ENCODE measurements at regions not wholly inside any gene's neighbourhood (a gene's known extent, or its start where the extent isn't known, plus 50 kb on each side); places are given as distances from the start of the nearest gene placed in this dataset.
"Not testable (repeated sequence)": the region's sequence is repeated elsewhere in the genome, so short reads cannot be mapped to it uniquely, and the experiment has no call there.

DNA sequence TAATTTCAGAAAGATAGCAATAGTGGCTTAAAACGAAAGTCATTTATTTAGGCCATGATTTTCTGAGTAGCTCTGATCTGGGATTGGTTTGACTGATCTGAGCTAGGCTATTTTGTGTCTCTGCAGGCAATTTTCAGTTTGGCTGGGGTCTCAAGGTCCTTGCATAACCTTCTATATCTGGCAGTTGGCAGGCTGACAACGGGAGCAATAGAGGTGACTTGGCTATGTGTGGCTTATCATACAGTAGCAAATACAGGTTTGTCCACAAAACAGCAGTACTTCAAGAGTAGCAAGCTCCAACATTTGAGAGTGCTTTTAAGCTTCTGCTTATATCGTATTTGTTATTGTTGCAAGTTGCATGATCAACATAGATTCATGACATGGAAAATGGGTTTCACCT lies 1167.3 kb upstream of the CELF2 start:
- DNase-seq (ENCODE audit: low spot score), result no peak

- no peak for DNase-seq (ENCODE audit: low spot score)
Observed at GRCh38 chr10:9851808-9852207, 1165.9 kb upstream of the CELF2 start.

DNA sequence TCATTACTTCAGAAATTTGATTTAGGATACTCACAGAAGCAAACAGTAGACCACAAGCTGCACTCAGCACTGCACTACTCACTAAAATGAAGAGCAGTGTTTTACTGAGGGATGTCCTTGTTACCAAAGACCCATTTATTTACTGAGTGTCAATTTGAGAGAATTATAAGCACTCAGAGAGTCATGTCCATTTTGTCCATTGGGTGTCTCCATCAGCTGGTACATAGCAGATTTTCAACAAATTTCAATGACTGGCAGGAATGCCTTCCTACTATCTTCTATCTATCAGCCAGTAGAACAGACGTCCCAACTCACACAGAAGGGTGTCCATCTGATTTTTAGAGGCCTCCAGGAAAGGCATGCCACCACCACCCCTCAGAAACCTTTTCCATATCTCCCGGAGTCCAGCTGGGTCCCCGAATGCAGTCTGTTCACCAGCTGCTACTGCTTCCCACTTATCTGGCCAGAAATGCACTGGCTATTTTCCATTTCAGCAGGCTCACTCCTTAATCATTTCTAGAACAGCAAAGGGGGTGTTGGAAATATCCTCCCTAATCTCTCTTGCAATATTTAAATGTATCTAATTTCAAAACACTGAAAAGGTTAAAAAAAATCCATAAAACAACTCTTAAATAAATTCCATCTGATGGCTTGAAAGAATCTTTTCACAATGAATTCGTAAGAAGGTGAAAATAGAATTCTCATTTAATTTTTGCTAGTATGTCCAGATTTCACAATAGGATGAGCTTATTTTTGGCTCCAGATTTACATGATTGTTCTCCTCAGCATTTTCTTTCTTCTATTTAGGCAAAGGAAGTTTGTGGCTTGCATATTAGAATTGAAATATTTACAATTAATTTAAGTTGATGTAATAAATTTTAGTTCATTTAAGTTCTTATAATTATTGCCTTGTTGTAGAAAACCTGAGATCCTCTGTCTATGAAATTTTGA lies 1164.0 kb upstream of the CELF2 start:
- no peak for DNase-seq (ENCODE audit: low spot score)

GRCh38 chr10:9855451-9855850 lies 1162.2 kb upstream of the CELF2 start:
- DNase-seq (ENCODE audit: low spot score), result not testable (repeated sequence)

- DNase-seq (ENCODE audit: low spot score), result no peak
Observed at GRCh38 chr10:9858816-9859215, 1158.9 kb upstream of the CELF2 start.

DNA sequence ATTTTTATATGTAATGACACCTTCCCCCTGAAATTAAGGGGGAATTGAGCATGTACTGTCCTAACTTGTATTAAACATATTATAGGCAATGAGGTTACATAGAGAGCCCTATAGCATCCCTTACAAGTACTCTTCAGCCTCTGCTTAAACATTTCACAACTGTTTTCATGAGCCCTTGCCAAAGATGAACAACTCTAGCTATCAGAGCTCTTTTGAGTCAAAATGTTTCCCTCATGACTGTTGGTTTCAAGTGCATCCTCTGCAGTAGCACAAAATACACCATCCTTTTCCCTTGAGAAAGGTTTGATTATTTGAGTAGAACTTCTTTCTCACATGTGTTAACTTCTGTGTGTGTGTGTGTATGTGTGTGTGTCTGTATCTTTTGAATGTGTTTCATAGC lies 1157.6 kb upstream of the CELF2 start:
- DNase-seq (ENCODE audit: low spot score), result no peak

- no peak for DNase-seq (ENCODE audit: low spot score)
Observed at GRCh38 chr10:9863559-9864121, 1154.0 kb upstream of the CELF2 start.

DNA sequence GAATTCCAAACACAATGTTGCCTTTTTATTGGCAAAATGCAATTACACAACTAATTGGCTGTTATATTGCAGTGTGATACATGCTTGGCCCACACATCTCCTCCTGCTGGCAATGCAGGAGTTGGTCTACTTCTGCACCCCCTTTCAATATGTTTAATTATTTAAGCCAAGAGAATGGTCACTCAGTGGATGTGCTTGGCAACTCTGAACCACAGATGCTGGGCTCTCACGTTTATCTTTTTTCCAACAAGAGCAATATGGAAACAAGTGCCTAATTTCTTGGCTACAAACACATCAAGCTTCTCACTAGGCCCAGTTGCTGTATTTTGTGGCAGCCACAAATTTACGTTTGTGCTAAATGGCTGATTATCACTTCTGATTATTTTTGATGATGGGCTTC lies 1149.2 kb upstream of the CELF2 start:
- DNase-seq (ENCODE audit: low spot score), result no peak

- DNase-seq (ENCODE audit: low spot score), result no peak
Observed at GRCh38 chr10:9869205-9869604, 1148.5 kb upstream of the CELF2 start.

DNA sequence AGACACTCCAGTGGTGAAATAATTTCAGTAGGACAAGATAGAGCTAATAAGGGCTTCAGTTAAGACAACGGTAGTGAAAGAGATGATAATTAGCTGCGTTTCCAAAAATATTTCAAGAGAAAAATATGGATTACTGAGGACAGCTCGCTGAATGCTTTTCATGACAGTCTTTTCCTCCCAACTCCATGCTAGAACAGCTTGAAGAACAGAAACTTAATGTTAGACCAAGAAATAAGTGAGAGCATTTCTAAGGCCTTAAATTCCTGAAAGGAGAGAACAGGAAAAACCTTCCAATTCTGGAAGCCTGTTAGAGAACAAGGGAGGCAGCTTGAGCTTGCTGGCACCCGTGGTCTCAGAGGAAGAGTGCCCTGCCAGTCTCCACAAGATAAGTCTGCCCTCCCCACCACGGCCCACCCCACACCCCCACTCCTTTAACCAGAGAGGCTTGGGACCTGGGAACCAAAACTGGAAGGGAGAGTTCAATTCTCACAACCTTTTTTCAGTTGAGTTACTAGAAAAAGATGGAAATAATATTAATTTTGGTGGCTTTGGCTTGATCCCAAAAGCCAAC lies 1148.0 kb upstream of the CELF2 start:
- no peak for DNase-seq (ENCODE audit: low spot score)

DNA sequence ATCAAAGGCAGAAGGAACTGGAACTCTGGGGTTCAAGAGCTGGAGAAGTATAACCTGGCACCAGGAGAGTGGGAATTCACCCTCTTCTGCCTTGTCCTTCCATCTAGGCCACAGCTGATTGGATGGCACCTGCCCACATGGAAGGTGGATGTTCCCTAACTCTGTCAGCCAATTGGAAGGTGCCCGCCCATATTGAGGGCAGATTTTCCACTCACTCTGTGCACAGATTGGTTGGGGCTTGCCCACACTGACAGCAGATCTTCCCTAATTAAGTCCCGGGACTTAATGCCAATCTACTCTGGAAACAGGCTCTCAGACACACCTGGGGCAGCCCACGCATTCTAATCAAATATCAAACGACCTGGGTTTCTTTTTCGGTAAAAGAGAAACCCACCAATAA lies 1142.3 kb upstream of the CELF2 start:
- no peak for DNase-seq (ENCODE audit: low spot score)

DNA sequence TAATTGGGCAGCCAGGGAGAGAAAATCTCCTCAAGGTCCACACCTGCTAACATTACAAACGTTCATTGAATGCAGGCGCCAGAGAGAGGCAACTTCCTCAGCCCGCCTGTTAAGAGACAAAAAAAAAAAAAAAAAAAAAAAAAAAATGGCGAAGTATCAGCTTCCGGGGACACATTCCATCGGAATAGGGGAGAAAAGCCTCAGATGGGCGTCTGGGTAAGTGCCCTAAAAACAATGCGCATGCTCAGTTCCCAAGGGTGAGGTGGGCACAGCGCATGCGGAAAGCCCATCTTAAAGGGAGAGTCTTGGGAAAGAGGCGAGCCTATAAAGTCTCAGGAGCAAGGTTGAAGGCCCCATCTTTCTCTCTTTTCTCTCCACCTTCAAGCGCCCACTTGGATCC lies 1139.7 kb upstream of the CELF2 start:
- DNase-seq (ENCODE audit: low spot score), result no peak

DNA sequence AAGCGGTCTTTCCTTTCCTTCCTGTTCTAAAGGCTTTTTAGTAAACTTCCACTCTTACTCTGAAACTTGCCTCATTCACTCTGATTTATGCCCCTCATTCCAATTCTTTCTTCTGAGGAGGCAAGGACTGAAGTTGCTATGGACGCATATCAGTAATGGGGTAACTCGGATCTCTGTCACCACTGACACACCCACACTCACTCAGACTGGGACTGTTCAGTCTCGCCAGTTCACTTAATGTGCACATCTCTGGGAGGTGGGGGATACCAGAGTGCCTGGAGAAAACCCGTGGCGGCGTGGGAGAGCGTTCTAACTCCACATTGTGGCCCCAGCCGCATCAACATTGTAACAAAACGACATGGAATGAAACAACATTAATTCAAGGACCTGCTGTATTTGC lies 1139.3 kb upstream of the CELF2 start:
- no peak for DNase-seq (ENCODE audit: low spot score)

DNA sequence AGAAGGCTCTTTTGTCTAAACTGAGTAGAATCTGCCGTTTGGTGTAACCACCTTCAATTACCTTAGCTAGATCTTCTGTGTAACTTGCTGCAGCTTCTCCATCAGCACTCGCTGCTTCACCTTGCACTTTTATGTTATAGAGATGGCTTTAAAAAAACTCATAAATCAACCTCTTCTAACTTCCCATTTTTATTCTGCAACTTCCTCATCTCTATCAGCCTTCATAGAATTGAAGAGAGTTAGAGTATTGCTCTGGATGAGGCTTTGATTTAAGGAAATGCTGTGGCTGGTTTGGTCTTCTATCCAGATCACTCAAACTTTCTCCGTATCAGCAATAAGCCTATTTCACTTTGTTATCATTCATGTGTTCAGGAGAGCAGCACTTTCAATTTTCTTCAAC lies 1131.9 kb upstream of the CELF2 start:
- no peak for DNase-seq (ENCODE audit: low spot score)

GRCh38 chr10:9886772-9887171 lies 1130.9 kb upstream of the CELF2 start:
- DNase-seq (ENCODE audit: low spot score), result no peak

GRCh38 chr10:9895453-9895852 lies 1122.2 kb upstream of the CELF2 start:
- no peak for DNase-seq (ENCODE audit: low spot score)

DNA sequence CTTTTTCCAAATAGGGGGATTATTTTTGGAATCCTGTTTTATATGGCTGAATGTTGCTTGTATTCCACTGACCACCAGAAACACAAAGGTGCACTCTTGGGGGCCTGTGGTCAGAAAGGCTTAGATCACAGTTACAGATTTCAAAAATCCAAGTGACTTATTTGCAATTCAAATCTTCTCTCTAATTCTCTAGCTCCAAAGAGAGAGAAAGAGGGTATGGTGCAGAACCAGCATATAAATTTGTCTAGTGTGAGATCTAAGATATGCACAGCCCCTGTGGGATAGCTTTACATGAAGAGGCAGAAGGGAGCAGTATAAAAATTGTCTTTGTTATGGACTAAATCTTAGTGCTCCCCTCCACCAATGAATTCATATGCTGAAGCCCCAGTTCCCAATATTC lies 1121.7 kb upstream of the CELF2 start:
- DNase-seq (ENCODE audit: low spot score), result no peak

DNA sequence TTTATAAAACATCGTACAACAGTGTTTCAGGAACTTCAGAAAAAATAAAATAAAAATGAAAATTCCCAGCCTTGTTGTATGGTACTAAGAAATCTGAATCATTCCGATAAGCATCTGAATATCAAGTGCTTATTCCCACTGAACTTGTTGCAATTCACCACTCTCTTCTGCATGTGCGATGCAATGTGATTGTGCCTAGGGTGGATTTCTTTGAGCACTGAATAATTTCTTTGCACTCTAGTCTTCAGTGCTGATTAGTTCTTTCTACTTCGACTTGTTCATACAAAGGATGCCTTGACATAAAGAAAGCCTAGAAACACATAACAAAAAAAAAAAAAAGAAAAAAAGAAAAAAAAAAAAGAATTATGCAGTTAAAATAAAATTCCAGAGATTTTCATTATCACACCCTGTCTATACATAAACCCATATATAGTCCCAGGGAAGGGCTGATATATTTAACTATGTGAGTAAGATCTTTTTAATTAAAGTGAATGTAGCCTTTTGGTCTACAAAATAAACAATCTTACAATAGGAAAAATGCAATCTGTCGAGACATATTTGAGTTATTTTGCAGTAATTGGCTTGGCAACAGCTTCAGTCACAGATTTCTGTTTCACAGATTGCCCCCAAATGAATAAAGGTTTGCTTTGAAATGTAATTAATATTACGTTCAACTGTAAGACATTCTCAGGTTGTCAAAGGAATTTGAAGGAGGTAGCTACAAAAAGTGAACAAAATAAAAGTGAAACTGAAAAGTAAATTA lies 1118.9 kb upstream of the CELF2 start:
- DNase-seq (ENCODE audit: low spot score), result no peak

GRCh38 chr10:9900751-9901150 lies 1116.9 kb upstream of the CELF2 start:
- no peak for DNase-seq (ENCODE audit: low spot score)

- no peak for DNase-seq (ENCODE audit: low spot score)
Observed at GRCh38 chr10:9901971-9902370, 1115.7 kb upstream of the CELF2 start.

DNA sequence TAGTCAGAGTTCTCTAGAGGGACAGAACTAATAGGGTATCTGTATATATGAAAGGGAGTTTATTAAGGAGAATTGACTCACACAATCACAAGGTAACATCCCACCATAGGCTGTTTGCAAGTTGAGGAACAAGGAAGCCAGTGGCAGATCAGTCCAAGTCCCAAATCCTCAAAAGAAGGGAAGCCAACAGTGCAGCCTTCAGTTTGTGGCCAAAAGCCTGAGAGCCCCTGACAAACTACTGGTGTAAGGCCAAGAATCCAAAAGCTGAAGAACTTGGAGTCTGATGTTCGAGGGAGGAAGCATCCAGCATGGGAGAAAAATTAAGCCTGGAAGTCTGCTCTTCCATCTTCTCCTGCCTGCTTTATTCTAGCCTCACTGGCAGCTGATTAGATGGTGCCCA lies 1107.2 kb upstream of the CELF2 start:
- no peak for DNase-seq (ENCODE audit: low spot score)

- no peak for DNase-seq (ENCODE audit: low spot score)
Observed at GRCh38 chr10:9911488-9911887, 1106.2 kb upstream of the CELF2 start.

All from SW480 (cell line).